Lung (tissue), 11 donors: ENCODE measurements at regions not wholly inside any gene's neighbourhood (a gene's known extent, or its start where the extent isn't known, plus 50 kb on each side); places are given as distances from the start of the nearest gene placed in this dataset.

Experiments
- ATAC-seq: fragments of 200-7000 bp; cut with Tn5 transposase; one replicate; pipeline ENCODE4 v1.9.1; 2020; ENCODE audit warnings: moderate number of reproducible peaks; ENCODE audit not compliant: insufficient read depth, low FRiP score
- DNase-seq, 3 donors: peaks; one replicate each; pipeline ENCODE4 v3.0.0-alpha.2; 2013 to 2017
- H3K27ac ChIP-seq, 2 donors: one replicate each; pipeline ENCODE4 v1.5.1; 2013; ENCODE audit warnings: mild to moderate bottlenecking in 2 of 2, moderate library complexity in 2 of 2, control low read depth in 1 of 2, inconsistent platforms in 1 of 2, low read depth in 1 of 2, low read length in 1 of 2
- H3K27me3 ChIP-seq, 3 donors: one replicate each; pipeline ENCODE4 v1.5.1; 2013; ENCODE audit warnings: low read length in 2 of 3; ENCODE audit not compliant: control insufficient read depth in 3 of 3, insufficient read depth in 3 of 3
- H3K36me3 ChIP-seq, 4 donors: one replicate each; pipeline ENCODE4 v1.5.1; 2013; ENCODE audit warnings: low read length in 4 of 4, mild to moderate bottlenecking in 1 of 4, moderate library complexity in 1 of 4; ENCODE audit not compliant: control insufficient read depth in 4 of 4, insufficient read depth in 4 of 4
- H3K4me1 ChIP-seq, 5 donors: one replicate each; pipeline ENCODE4 v1.5.1; 2013; ENCODE audit warnings: low read length in 5 of 5, mild to moderate bottlenecking in 2 of 5, moderate library complexity in 1 of 5; ENCODE audit not compliant: control insufficient read depth in 5 of 5, insufficient read depth in 5 of 5
- H3K4me3 ChIP-seq: one replicate; pipeline ENCODE4 v1.5.1; 2013; ENCODE audit warnings: mild to moderate bottlenecking, control low read depth, moderate library complexity
- H3K9ac ChIP-seq, 2 donors: one replicate each; pipeline ENCODE4 v1.5.1; 2013; ENCODE audit warnings: low read length in 2 of 2, control low read depth in 1 of 2; ENCODE audit not compliant: insufficient read depth in 1 of 2
- H3K9me3 ChIP-seq, 4 donors: one replicate each; pipeline ENCODE4 v1.5.1; 2013; ENCODE audit warnings: low read length in 3 of 4, mild to moderate bottlenecking in 1 of 4, moderate library complexity in 1 of 4; ENCODE audit not compliant: control insufficient read depth in 4 of 4, insufficient read depth in 3 of 4
- WGBS, 2 donors: extraction: QIAGEN DNeasy Blood & Tissue Kit; methylation state at CpG; one replicate each; pipeline ENCODE4 v1.1.7; 2013; 5-methylcytosine and 5-hydroxymethylcytosine counted together
- TF ChIP-seq, protein P1 (sequence below): IDR thresholded peaks from 2 replicates; pipeline ENCODE4 v1.5.1; 2012; ENCODE audit warnings: mild to moderate bottlenecking; ENCODE audit errors: control extremely low read depth, extremely low read depth
- donor health status: control.
- donor health status: control.
- donor health status: Bipolar disorder and iron deficiency.
- donor health status: healthy.
- donor health status: DM: yes; HTN: yes; CAD: no.

- ATAC-seq (no peak), DNase-seq (no peak)
- 82 to 90% methylated on average over 4 of the region's 4 CpGs for WGBS, 2 donors
- Histone ChIP-seq H3K9me3 (no peaks in the 10 kb centered on the region), H3K27me3 (no peaks in the 10 kb centered on the region), H3K4me1 (no peaks in the 10 kb centered on the region), H3K27ac (no peak overlapping the region), H3K36me3 (no peaks in the 10 kb centered on the region), H3K9ac (no peak overlapping the region), H3K4me3 (no peak overlapping the region)
- TF ChIP-seq, protein P1, sequence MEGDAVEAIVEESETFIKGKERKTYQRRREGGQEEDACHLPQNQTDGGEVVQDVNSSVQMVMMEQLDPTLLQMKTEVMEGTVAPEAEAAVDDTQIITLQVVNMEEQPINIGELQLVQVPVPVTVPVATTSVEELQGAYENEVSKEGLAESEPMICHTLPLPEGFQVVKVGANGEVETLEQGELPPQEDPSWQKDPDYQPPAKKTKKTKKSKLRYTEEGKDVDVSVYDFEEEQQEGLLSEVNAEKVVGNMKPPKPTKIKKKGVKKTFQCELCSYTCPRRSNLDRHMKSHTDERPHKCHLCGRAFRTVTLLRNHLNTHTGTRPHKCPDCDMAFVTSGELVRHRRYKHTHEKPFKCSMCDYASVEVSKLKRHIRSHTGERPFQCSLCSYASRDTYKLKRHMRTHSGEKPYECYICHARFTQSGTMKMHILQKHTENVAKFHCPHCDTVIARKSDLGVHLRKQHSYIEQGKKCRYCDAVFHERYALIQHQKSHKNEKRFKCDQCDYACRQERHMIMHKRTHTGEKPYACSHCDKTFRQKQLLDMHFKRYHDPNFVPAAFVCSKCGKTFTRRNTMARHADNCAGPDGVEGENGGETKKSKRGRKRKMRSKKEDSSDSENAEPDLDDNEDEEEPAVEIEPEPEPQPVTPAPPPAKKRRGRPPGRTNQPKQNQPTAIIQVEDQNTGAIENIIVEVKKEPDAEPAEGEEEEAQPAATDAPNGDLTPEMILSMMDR = no peak
Observed at GRCh38 chr9:19689328-19690101, 99.3 kb downstream of the SLC24A2 start.

GRCh38 chr9:19683715-19684114, 105.1 kb downstream of the SLC24A2 start:
- Histone ChIP-seq H3K9me3 (no peaks in the 10 kb centered on the region), H3K36me3 (no peaks in the 10 kb centered on the region), H3K9ac (no peak overlapping the region), H3K4me1 (no peaks in the 10 kb centered on the region), H3K4me3 (no peak overlapping the region), H3K27ac (no peak overlapping the region), H3K27me3 (no peaks in the 10 kb centered on the region)
- 52 to 77% methylated on average over 2 of the region's 2 CpGs for WGBS, 2 donors
- TF ChIP-seq, protein P1 = no peak
- DNase-seq = no peak
- no peak for ATAC-seq

DNA sequence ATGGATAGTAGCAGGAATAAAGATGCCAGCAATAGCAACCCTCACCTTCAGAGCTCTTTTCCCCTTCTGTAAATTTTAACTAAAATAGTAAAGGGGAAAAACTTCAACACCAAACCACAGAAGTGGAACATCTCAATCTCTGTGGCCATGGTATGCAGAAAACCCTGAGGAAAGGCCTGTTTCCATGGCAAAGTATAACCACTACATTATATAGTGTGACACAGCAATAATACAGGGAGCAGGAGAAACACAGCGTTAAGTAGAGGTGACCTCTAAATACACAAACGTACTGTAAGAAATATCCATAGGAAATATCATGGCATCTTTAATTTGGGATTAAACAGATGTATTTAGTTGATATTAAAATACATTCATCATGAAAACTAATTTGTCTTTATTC, 106.4 kb downstream of the SLC24A2 start:
- no peaks in the 10 kb centered on the region for H3K4me1 ChIP-seq
- H3K27ac ChIP-seq = no peak overlapping the region
- no peaks in the 10 kb centered on the region for H3K9me3 ChIP-seq
- H3K4me3 ChIP-seq = no peak overlapping the region
- WGBS, 2 donors = 30 to 59% methylated on average over 2 of the region's 2 CpGs
- H3K9ac ChIP-seq = no peak overlapping the region
- no peak for DNase-seq
- no peak for ATAC-seq
- TF ChIP-seq, protein P1 = no peak
- no peaks in the 10 kb centered on the region for H3K27me3 ChIP-seq
- H3K36me3 ChIP-seq = no peaks in the 10 kb centered on the region

DNA sequence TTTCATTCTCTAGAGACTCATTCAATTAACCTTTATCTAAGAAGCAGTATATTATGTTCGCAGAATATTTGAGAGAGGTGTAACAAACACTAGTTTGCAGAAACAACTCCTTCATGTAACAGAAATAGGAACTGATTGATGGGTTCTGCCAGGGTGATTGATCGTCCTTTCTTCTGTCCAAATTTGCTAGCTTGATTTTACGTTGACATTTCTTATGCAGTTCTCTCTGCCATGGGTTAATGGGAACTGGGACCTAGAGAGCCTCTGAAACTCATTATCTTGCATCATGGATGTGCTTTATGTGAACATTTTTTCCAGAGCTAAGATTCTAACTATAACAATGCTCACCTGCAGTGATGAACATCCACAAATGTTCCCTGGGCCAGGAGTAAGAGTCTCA, 107.0 kb downstream of the SLC24A2 start:
- no peak overlapping the region for H3K27ac ChIP-seq
- no peak for DNase-seq
- H3K4me3 ChIP-seq = no peak overlapping the region
- no peaks in the 10 kb centered on the region for H3K36me3 ChIP-seq
- no peak for ATAC-seq
- TF ChIP-seq, protein P1 = no peak
- H3K27me3 ChIP-seq = no peaks in the 10 kb centered on the region
- no peak overlapping the region for H3K9ac ChIP-seq
- H3K9me3 ChIP-seq = no peaks in the 10 kb centered on the region
- H3K4me1 ChIP-seq = no peaks in the 10 kb centered on the region
- 74 to 80% methylated on average over 3 of the region's 3 CpGs for WGBS, 2 donors
